Mesendoderm (in vitro differentiated cells): ENCODE measurements at regions not wholly inside any gene's neighbourhood (a gene's known extent, or its start where the extent isn't known, plus 50 kb on each side); places are given as distances from the start of the nearest gene placed in this dataset.

Experiments used
- DNase-seq: peaks from one replicate; pipeline ENCODE4 v3.0.0; 2013
- H2AK5ac ChIP-seq: 2 replicates; pipeline ENCODE4 v1.6.1; 2013; ENCODE audit warnings: low read length, inconsistent platforms
- H2BK120ac ChIP-seq: 2 replicates; pipeline ENCODE4 v1.6.1; 2013; ENCODE audit warnings: low read depth, mild to moderate bottlenecking, low read length, moderate library complexity, mixed read lengths
- H2BK15ac ChIP-seq: replicated peaks from 2 replicates; pipeline ENCODE4 v1.6.1; 2013; ENCODE audit warnings: low read depth, mild to moderate bottlenecking, moderate library complexity
- H2BK5ac ChIP-seq: 2 replicates; pipeline ENCODE4 v1.6.1; 2013; ENCODE audit warnings: low read length, inconsistent platforms
- H3K18ac ChIP-seq: 2 replicates; pipeline ENCODE4 v1.6.1; 2013; ENCODE audit warnings: mild to moderate bottlenecking, low read length, mixed read lengths
- H3K23ac ChIP-seq: one replicate; pipeline ENCODE4 v1.6.1; 2013; ENCODE audit warnings: low read length
- H3K27ac ChIP-seq: 2 replicates; pipeline ENCODE4 v1.5.1; 2013; ENCODE audit warnings: low read depth, mild to moderate bottlenecking, inconsistent platforms, low read length, moderate library complexity
- H3K27me3 ChIP-seq: 2 replicates; pipeline ENCODE4 v1.6.1; 2013; ENCODE audit warnings: low read length, control low read depth, mild to moderate bottlenecking, inconsistent platforms; ENCODE audit not compliant: insufficient read depth, poor library complexity
- H3K36me3 ChIP-seq: 2 replicates; pipeline ENCODE4 v1.6.1; 2013; ENCODE audit warnings: low read length, inconsistent platforms; ENCODE audit not compliant: control insufficient read depth, insufficient read depth
- H3K4ac ChIP-seq: one replicate; pipeline ENCODE4 v1.6.1; 2013; ENCODE audit warnings: low read depth, mild to moderate bottlenecking, low read length, moderate library complexity
- H3K4me1 ChIP-seq: 2 replicates; pipeline ENCODE4 v1.6.1; 2013; ENCODE audit warnings: low read depth, low read length, inconsistent platforms; ENCODE audit not compliant: control insufficient read depth
- H3K4me2 ChIP-seq: 2 replicates; pipeline ENCODE4 v1.6.1; 2013; ENCODE audit warnings: low read length
- H3K4me3 ChIP-seq: 2 replicates; pipeline ENCODE4 v1.5.1; 2013; ENCODE audit warnings: mild to moderate bottlenecking, low read length
- H3K56ac ChIP-seq: one replicate; pipeline ENCODE4 v1.6.1; 2013; ENCODE audit warnings: low read length
- H3K79me1 ChIP-seq: 2 replicates; pipeline ENCODE4 v1.6.1; 2013; ENCODE audit warnings: low read length, inconsistent platforms
- H3K79me2 ChIP-seq: 2 replicates; pipeline ENCODE4 v1.6.1; 2013; ENCODE audit warnings: mild to moderate bottlenecking, low read length; ENCODE audit not compliant: control insufficient read depth, insufficient read depth
- H3K9ac ChIP-seq: 2 replicates; pipeline ENCODE4 v1.6.1; 2013; ENCODE audit warnings: low read length, inconsistent platforms
- H4K5ac ChIP-seq: one replicate; pipeline ENCODE4 v1.6.1; 2013; ENCODE audit warnings: low read length
- H4K8ac ChIP-seq: one replicate; pipeline ENCODE4 v1.6.1; 2013; ENCODE audit warnings: low read depth, mild to moderate bottlenecking, control low read depth, low read length, moderate library complexity
- WGBS: extraction: QIAGEN DNeasy Blood & Tissue Kit; methylation state at CpG from one replicate; pipeline ENCODE4 v1.1.7; 2013; ENCODE audit warnings: low lambda C conversion rate, missing lambda C conversion rate; ENCODE audit not compliant: insufficient coverage; ENCODE audit errors: extremely low coverage; 5-methylcytosine and 5-hydroxymethylcytosine counted together

- Histone ChIP-seq H3K4me1 (no peaks in the 10 kb centered on the region), H3K79me1 (no peaks in the 10 kb centered on the region), H3K27me3 (no peaks in the 10 kb centered on the region), H2AK5ac (no peak overlapping the region), H3K4me3 (no peak overlapping the region), H3K4me2 (no peak overlapping the region), H2BK5ac (no peak overlapping the region), H3K27ac (no peak overlapping the region), H3K56ac (no peak overlapping the region), H3K23ac (no peak overlapping the region), H3K4ac (no peak overlapping the region), H2BK120ac (no peak overlapping the region), H3K18ac (no peak overlapping the region), H3K79me2 (no peaks in the 10 kb centered on the region), H4K5ac (no peak overlapping the region), H2BK15ac (no peak overlapping the region), H3K36me3 (no peaks in the 10 kb centered on the region), H3K9ac (no peak overlapping the region), H4K8ac (no peak overlapping the region)
- DNase-seq: no peak
- WGBS: no CpG with 5 or more reads among the region's 1 CpG
These were observed 273.5 kb downstream of the PIK3C3 start for GRCh38 chr18:42228581-42228980.

DNA sequence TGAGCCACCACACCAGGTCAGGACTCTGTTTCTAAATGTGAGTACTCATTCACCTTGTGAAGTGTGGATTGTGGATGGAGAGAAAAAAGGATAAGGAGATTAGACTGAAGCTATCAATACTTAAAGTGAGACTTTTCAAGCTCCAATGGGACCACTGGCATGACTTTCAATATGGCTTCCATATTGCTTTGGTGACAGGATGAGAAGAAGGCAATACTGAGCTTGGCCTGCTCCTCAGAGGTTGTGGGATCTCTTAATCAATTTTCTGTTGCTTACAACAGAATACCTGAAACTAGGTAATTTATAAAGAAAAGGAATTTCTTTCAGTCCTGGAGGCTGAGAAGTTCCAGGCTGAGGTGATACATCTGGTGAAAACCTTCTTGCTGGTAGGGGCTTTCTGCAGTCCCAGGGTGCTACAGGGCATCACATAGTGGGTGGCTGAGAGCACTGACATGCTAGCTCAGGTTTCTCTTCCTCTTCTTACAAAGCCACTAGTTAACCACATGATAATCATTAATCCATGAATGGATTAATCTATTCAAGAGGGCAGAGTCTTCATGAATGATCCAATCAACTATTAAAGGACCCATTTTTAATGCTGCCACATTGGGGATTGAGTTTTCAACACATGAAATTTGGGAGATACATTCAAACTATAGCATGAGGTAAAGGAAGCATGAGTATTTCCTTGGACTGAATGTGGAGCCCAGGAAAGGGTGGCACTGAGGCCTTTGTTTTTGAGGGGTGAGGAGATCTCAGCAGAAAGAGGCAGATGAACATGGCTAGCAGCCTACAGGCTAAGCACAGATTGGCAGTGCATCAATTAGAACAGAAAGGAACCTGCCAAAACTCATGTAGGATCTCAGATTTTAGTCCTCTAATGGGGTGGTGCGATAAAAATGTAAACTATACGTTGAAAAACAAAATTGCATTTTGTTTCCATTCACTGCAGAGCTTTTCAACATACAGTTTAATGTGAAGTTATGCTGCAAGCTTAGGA lies 274.5 kb downstream of the PIK3C3 start:
- H3K36me3 ChIP-seq: no peaks in the 10 kb centered on the region
- H3K27ac ChIP-seq: no peak overlapping the region
- no peak overlapping the region for H2BK5ac ChIP-seq
- H3K4ac ChIP-seq: no peak overlapping the region
- no peak for DNase-seq
- H3K9ac ChIP-seq: no peak overlapping the region
- no peaks in the 10 kb centered on the region for H3K79me2 ChIP-seq
- no peak overlapping the region for H2AK5ac ChIP-seq
- H4K8ac ChIP-seq: no peak overlapping the region
- no peak overlapping the region for H2BK15ac ChIP-seq
- H3K23ac ChIP-seq: no peak overlapping the region
- H3K4me3 ChIP-seq: no peak overlapping the region
- no CpG with 5 or more reads among the region's 2 CpGs for WGBS
- H3K18ac ChIP-seq: no peak overlapping the region
- H4K5ac ChIP-seq: no peak overlapping the region
- H3K4me1 ChIP-seq: no peaks in the 10 kb centered on the region
- H3K4me2 ChIP-seq: no peak overlapping the region
- H3K27me3 ChIP-seq: no peaks in the 10 kb centered on the region
- no peak overlapping the region for H3K56ac ChIP-seq
- H2BK120ac ChIP-seq: no peak overlapping the region
- no peaks in the 10 kb centered on the region for H3K79me1 ChIP-seq

DNA sequence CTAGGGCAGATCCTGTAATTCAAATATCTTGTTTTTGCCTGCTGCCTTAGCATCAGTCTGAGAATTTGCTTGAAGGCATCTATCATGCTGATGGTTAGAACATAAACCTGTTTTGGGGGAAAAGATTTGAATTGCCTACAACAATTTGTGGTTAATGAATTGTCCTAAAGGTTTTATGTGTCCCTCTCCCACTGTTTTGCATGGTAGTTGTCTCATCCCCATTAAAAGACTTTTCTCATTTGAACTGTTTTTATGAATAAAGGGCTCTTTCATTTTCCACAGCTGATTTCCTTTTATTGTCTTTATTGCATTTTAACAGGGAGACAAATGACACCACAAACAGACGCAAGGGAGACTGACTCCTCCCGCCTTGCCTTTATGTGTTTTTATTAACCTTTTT lies 275.6 kb downstream of the PIK3C3 start:
- WGBS: no CpG with 5 or more reads among the region's 2 CpGs
- H3K27me3 ChIP-seq: no peaks in the 10 kb centered on the region

GRCh38 chr18:42231284-42231683 lies 276.2 kb downstream of the PIK3C3 start:
- Histone ChIP-seq H3K79me1 (no peaks in the 10 kb centered on the region), H3K9ac (no peak overlapping the region), H3K27ac (no peak overlapping the region), H3K4me2 (no peak overlapping the region), H2BK5ac (no peak overlapping the region), H4K8ac (no peak overlapping the region), H3K18ac (no peak overlapping the region), H2AK5ac (no peak overlapping the region), H3K79me2 (no peaks in the 10 kb centered on the region), H2BK15ac (no peak overlapping the region), H3K56ac (no peak overlapping the region), H3K27me3 (no peaks in the 10 kb centered on the region), H3K4ac (no peak overlapping the region), H3K36me3 (no peaks in the 10 kb centered on the region), H4K5ac (no peak overlapping the region), H3K4me1 (no peaks in the 10 kb centered on the region), H2BK120ac (no peak overlapping the region), H3K4me3 (no peak overlapping the region), H3K23ac (no peak overlapping the region)
- DNase-seq: no peak

More for the DNA sequence above, 275.6 kb downstream of the PIK3C3 start:
- no peak overlapping the region for H3K4me3 ChIP-seq
- no peak overlapping the region for H3K23ac ChIP-seq
- no peaks in the 10 kb centered on the region for H3K79me2 ChIP-seq
- no peak overlapping the region for H3K4me2 ChIP-seq
- H3K18ac ChIP-seq: no peak overlapping the region
- H2BK5ac ChIP-seq: no peak overlapping the region
- no peak overlapping the region for H4K8ac ChIP-seq
- no peaks in the 10 kb centered on the region for H3K79me1 ChIP-seq
- no peaks in the 10 kb centered on the region for H3K4me1 ChIP-seq
- no peak overlapping the region for H2BK120ac ChIP-seq
- H3K36me3 ChIP-seq: no peaks in the 10 kb centered on the region
- no peak overlapping the region for H3K4ac ChIP-seq
- H4K5ac ChIP-seq: no peak overlapping the region
- DNase-seq: no peak
- no peak overlapping the region for H3K56ac ChIP-seq
- H2BK15ac ChIP-seq: no peak overlapping the region
- H3K27ac ChIP-seq: no peak overlapping the region
- H2AK5ac ChIP-seq: no peak overlapping the region
- no peak overlapping the region for H3K9ac ChIP-seq

DNA sequence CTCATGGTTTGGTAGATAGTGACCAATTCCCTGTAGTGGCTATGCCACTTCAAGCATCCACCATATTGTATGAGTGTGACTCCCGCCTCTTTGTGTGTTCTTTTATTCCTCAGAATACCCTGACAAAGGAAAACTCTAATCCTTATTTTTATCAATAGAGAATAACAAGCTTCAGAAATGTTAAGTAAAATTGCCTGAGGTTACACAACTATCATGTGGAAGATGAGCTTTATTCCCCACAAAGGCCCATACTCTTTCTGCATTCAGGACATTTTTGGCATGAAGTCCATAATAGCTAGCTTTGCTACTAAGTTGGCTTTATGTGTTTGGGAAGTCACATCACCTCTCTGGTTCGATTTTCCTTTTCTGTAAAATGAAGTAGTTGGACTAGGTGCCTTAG lies 276.8 kb downstream of the PIK3C3 start:
- no CpG with 5 or more reads among the region's 2 CpGs for WGBS
- no peak overlapping the region for H3K23ac ChIP-seq
- H4K5ac ChIP-seq: no peak overlapping the region
- H3K79me2 ChIP-seq: no peaks in the 10 kb centered on the region
- H2AK5ac ChIP-seq: no peak overlapping the region
- no peak overlapping the region for H2BK120ac ChIP-seq
- no peaks in the 10 kb centered on the region for H3K27me3 ChIP-seq
- no peak overlapping the region for H3K4me3 ChIP-seq
- no peaks in the 10 kb centered on the region for H3K4me1 ChIP-seq
- no peak overlapping the region for H3K27ac ChIP-seq
- no peak overlapping the region for H4K8ac ChIP-seq
- no peak overlapping the region for H3K56ac ChIP-seq
- H2BK5ac ChIP-seq: no peak overlapping the region
- H3K79me1 ChIP-seq: no peaks in the 10 kb centered on the region
- no peak overlapping the region for H3K9ac ChIP-seq
- no peaks in the 10 kb centered on the region for H3K36me3 ChIP-seq
- no peak for DNase-seq
- H2BK15ac ChIP-seq: no peak overlapping the region
- H3K18ac ChIP-seq: no peak overlapping the region
- H3K4me2 ChIP-seq: no peak overlapping the region
- H3K4ac ChIP-seq: no peak overlapping the region

DNA sequence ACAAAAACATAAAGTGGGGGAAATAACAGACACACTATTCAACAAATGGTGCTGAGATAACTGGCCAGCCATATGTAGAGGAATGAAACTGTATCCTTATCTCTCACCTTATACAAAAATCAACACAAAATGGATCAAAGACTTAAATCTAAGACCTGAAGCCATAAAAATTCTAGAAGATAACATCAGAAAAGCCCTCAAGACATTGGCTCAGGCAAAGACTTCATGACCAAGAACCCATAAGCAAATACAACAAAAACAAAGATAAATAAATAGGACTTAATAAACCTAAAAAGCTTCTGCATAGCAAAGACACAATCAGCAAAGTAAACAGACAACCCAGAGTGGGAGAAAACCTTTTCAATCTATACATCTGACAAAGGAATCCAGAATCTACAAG lies 278.9 kb downstream of the PIK3C3 start:
- H3K4me2 ChIP-seq: no peak overlapping the region
- DNase-seq: peak; percentile 7
- no peak overlapping the region for H3K56ac ChIP-seq
- H3K27ac ChIP-seq: no peak overlapping the region
- H2BK5ac ChIP-seq: no peak overlapping the region
- H3K36me3 ChIP-seq: no peaks in the 10 kb centered on the region
- no peaks in the 10 kb centered on the region for H3K79me1 ChIP-seq
- no peak overlapping the region for H3K23ac ChIP-seq
- H2BK15ac ChIP-seq: no peak overlapping the region
- H3K4me1 ChIP-seq: no peaks in the 10 kb centered on the region
- H3K4ac ChIP-seq: no peak overlapping the region
- H2AK5ac ChIP-seq: no peak overlapping the region
- no peaks in the 10 kb centered on the region for H3K79me2 ChIP-seq
- no peaks in the 10 kb centered on the region for H3K27me3 ChIP-seq
- no peak overlapping the region for H3K18ac ChIP-seq
- no peak overlapping the region for H4K5ac ChIP-seq
- no peak overlapping the region for H3K9ac ChIP-seq
- H4K8ac ChIP-seq: no peak overlapping the region
- H3K4me3 ChIP-seq: no peak overlapping the region
- no peak overlapping the region for H2BK120ac ChIP-seq
